Pancreas (tissue), 10 donors: ENCODE measurements at regions not wholly inside any gene's neighbourhood (a gene's known extent, or its start where the extent isn't known, plus 50 kb on each side); places are given as distances from the start of the nearest gene placed in this dataset.
A peak's percentile ranks its signal among the peaks of the same experiment; 100 is the strongest.

Source experiments
- ATAC-seq, 4 donors: fragments of 200-7000 bp; cut with Tn5 transposase; one replicate each; pipeline versions ENCODE4 v1.8.0 to v1.9.1; 2020; ENCODE audit warnings: mild to moderate bottlenecking in 4 of 4, moderate library complexity in 4 of 4
- DNase-seq, 6 donors: peaks; one replicate each; pipeline ENCODE4 v3.0.0-alpha.2; 2020
- FAIRE-seq: peaks from 2 replicates; lab custom pipeline; 2012; peaks lifted over from hg19 to GRCh38; lab: Jason Lieb, UNC
- H3K27ac ChIP-seq, 4 donors: fragments of 200-600 bp; sonication (generic); 1 replicate in 3 of 4; 2 replicates in 1 of 4; pipeline versions ENCODE4 v1.5.0 to v1.8.0; 2020
- H3K27me3 ChIP-seq, 4 donors: fragments of 200-600 bp; one replicate each; pipeline ENCODE4 v1.8.0; 2021
- H3K36me3 ChIP-seq, 3 donors: fragments of 200-600 bp; sonication (generic) in 1 of 3; one replicate each; pipeline versions ENCODE4 v1.5.0 to v1.8.0; 2020 to 2021
- H3K4me1 ChIP-seq, 3 donors: fragments of 200-600 bp; one replicate each; pipeline ENCODE4 v1.8.0; 2021
- H3K4me3 ChIP-seq, 4 donors: fragments of 200-600 bp; sonication (generic) in 2 of 4; one replicate each; pipeline versions ENCODE4 v1.5.0 to v1.8.0; 2020 to 2021
- H3K9me3 ChIP-seq, 4 donors: fragments of 200-600 bp; one replicate each; pipeline ENCODE4 v1.8.0; 2021
- WGBS, 2 donors: extraction: QIAGEN DNeasy Blood & Tissue Kit; methylation state at CpG; one replicate each; pipeline ENCODE4 v1.1.7; 2013; 5-methylcytosine and 5-hydroxymethylcytosine counted together
- intact Hi-C, 3 donors: fragments of 100-400 bp; cut with DNase I; formaldehyde crosslinking; loops; one replicate each; pipeline versions ENCODE4 v1.11.1 to v1.14.2; 2022
- TF ChIP-seq, protein P1 (sequence below), 4 donors: fragments of 200-600 bp; sonication (generic) in 3 of 4; IDR thresholded peaks; one replicate each; pipeline versions ENCODE4 v1.5.0 to v1.8.0; 2021; ENCODE audit warnings: antibody characterized with exemption in 4 of 4
- donor health status: healthy with polysubstance abuse.
- donor health status: DM: no; HTN: no; CAD: no; lungs with moderate emphysema.
- donor health status: DM: no; HTN: no; CAD: no.
- donor health status: control.
- donor health status: control.
- donor health status: Bipolar disorder and iron deficiency.
- donor health status: DM: yes; HTN: yes; CAD: no.
- donor health status: DM: no; HTN: no; CAD: no.
- donor health status: DM: no; HTN: no; CAD: no.
- donor health status: DM: yes; HTN: yes; CAD: no.

GRCh38 chr6:14472255-14472985, 354.8 kb downstream of the CD83 start:
- H3K27ac ChIP-seq: no peak overlapping the region
- TF ChIP-seq, protein P1, sequence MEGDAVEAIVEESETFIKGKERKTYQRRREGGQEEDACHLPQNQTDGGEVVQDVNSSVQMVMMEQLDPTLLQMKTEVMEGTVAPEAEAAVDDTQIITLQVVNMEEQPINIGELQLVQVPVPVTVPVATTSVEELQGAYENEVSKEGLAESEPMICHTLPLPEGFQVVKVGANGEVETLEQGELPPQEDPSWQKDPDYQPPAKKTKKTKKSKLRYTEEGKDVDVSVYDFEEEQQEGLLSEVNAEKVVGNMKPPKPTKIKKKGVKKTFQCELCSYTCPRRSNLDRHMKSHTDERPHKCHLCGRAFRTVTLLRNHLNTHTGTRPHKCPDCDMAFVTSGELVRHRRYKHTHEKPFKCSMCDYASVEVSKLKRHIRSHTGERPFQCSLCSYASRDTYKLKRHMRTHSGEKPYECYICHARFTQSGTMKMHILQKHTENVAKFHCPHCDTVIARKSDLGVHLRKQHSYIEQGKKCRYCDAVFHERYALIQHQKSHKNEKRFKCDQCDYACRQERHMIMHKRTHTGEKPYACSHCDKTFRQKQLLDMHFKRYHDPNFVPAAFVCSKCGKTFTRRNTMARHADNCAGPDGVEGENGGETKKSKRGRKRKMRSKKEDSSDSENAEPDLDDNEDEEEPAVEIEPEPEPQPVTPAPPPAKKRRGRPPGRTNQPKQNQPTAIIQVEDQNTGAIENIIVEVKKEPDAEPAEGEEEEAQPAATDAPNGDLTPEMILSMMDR (IDR thresholded peaks at IDR 0.05): no peak
- no peaks in the 10 kb centered on the region for H3K9me3 ChIP-seq
- ATAC-seq (no peak), DNase-seq (no peak), FAIRE-seq (no peak)
- H3K36me3 ChIP-seq: no peaks in the 10 kb centered on the region
- H3K27me3 ChIP-seq: no peaks in the 10 kb centered on the region
- WGBS, 2 donors: 75 to 88% methylated on average over 3 of the region's 3 CpGs
- H3K4me3 ChIP-seq: no peak overlapping the region
- intact Hi-C loops: no loop called here
- H3K4me1 ChIP-seq: no peaks in the 10 kb centered on the region

DNA sequence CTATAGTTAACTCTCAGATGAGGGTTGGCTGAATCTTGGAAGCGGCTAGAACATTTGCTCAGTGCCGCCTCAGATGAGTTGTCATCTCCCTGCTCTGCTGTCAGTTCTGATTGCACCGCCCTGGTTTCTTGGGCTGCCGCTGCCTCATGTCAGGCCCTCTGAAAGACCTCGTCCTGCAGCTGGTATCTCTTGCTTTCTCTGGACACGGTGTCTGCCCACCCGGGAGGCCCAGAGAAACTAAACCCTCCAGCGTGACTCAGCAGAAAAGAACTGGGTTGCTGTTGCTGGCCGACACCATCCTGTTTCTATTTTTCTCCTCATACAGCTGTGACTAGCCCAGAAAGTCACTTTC, 355.4 kb downstream of the CD83 start:
- Histone ChIP-seq H3K4me1 (no peaks in the 10 kb centered on the region), H3K9me3 (no peaks in the 10 kb centered on the region), H3K36me3 (no peaks in the 10 kb centered on the region), H3K27me3 (no peaks in the 10 kb centered on the region), H3K4me3 (no peak overlapping the region), H3K27ac (no peak overlapping the region)
- ATAC-seq (no peak), FAIRE-seq (no peak), DNase-seq (no peak)
- TF ChIP-seq, protein P1 (IDR thresholded peaks at IDR 0.05): no peak
- intact Hi-C loops: no loop called here
- 77 to 80% methylated on average over 9 of the region's 9 CpGs for WGBS, 2 donors

- intact Hi-C loops: no loop called here
- no peak for FAIRE-seq
- H3K4me3 ChIP-seq: no peak overlapping the region
- TF ChIP-seq, protein P1 (IDR thresholded peaks at IDR 0.05): no peak
- H3K27me3 ChIP-seq: no peaks in the 10 kb centered on the region
- H3K4me1 ChIP-seq: no peaks in the 10 kb centered on the region
- no peak overlapping the region for H3K27ac ChIP-seq
- no peak for ATAC-seq
- H3K9me3 ChIP-seq: no peaks in the 10 kb centered on the region
- 80 to 95% methylated on average over 2 of the region's 2 CpGs for WGBS, 2 donors
- DNase-seq: no peak
- H3K36me3 ChIP-seq: no peaks in the 10 kb centered on the region
Observed at GRCh38 chr6:14474816-14475215, 357.2 kb downstream of the CD83 start.

- TF ChIP-seq, protein P1 (IDR thresholded peaks at IDR 0.05): no peak
- 64% methylated on average over 2 of the region's 2 CpGs for WGBS, 2 donors
- Histone ChIP-seq H3K36me3 (no peaks in the 10 kb centered on the region), H3K4me1 (no peaks in the 10 kb centered on the region), H3K9me3 (no peaks in the 10 kb centered on the region), H3K27me3 (no peaks in the 10 kb centered on the region), H3K4me3 (no peak overlapping the region), H3K27ac (no peak overlapping the region)
- no peak for ATAC-seq
- intact Hi-C loops: no loop called here
- FAIRE-seq: no peak
- no peak for DNase-seq
Observed at GRCh38 chr6:14475306-14475705, 357.7 kb downstream of the CD83 start.

DNA sequence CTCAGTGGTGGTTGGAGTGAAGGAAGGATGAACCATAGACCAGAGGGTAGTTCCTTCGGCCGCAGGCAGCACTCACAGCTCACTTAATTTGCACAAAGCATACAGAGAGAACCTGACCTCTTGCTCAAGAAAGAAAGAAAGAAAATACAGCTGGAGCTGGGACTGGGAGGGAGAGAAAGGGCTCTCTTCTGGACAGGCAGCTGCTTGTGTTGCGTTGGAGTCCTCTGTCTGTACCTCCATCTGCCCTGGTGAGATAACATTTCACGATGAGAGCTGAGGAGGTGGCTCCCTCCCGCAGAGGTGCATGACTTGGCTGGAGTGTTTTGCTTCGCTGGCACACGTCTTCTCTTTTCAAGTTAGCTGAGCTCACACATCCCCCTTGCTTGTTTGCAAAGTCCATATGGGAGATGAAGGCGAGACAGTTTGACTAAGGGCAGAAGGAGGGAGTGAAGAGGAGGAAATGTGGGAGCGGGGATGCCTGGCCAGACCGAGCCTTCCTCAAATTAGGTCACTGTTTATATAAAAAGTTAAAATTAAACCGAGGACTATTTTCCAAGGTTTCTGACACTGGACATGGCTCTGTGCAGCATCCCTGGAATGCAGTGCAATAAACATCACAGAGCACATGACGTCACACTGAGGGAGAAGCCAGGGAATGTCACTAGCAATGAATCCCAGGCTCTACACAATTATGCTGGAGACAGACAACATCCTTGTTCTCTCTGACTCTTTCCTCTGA, 359.4 kb downstream of the CD83 start:
- peak in 4 of 6 donors; percentile 48 to 55 (median 51) for DNase-seq
- peak; percentile 87 for FAIRE-seq
- Histone ChIP-seq H3K9me3 (no peaks in the 10 kb centered on the region), H3K4me3 (no peak overlapping the region), H3K27me3 (no peaks in the 10 kb centered on the region), H3K36me3 (no peaks in the 10 kb centered on the region), H3K4me1 (no peaks in the 10 kb centered on the region), H3K27ac (peak overlapping the region in 3 of 4 donors; percentile 36 to 41 (median 40))
- 4 to 12% methylated on average over 12 of the region's 12 CpGs for WGBS, 2 donors
- TF ChIP-seq, protein P1 (IDR thresholded peaks at IDR 0.05): no peak
- peak; percentile 74 to 91 (median 86) for ATAC-seq
- intact Hi-C loops: no loop called here
